ENCODE measurements at regions not wholly inside any gene's neighbourhood (a gene's known extent, or its start where the extent isn't known, plus 50 kb on each side); places are given as distances from the start of the nearest gene placed in this dataset.
"Not testable (repeated sequence)": the region's sequence is repeated elsewhere in the genome, so short reads cannot be mapped to it uniquely, and the experiment has no call there.

GRCh38 chr16:5762362-5762761, 664.8 kb upstream of the EEF2KMT start:
- DNase-seq (ENCODE audit: low read depth), result no peak
- no peak overlapping the region for H3K4me3 ChIP-seq (ENCODE audit: low read depth, low read length)
- TF ChIP-seq CTCF (IDR thresholded peaks at IDR 0.05; ENCODE audit: insufficient read depth, low read depth, low read length), result no peak

DNA sequence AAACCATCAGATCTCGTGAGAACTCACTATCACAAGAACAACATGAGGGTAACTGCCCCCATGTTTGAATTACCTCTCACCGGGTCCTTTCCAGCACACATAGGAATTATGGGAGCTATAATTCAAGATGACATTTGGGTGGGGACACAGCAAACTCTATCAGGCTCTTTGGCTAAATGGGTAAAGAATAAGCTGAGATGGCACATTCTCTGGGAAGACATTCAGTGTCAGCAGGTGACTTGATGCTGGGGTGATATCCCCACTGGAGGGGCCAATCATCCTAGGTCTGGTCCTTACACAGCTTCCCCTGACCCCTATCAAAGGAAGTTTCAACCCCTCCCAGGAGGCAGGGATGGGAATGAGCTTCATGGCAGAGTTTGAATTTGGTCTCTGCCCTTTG, 664.0 kb upstream of the EEF2KMT start:
- TF ChIP-seq CTCF (IDR thresholded peaks at IDR 0.05; ENCODE audit: insufficient read depth, low read depth, low read length), result no peak
- DNase-seq (ENCODE audit: low read depth), result no peak
- H3K4me3 ChIP-seq (ENCODE audit: low read depth, low read length), result no peak overlapping the region

- no peak overlapping the region for H3K4me3 ChIP-seq (ENCODE audit: low read depth, low read length)
- DNase-seq (ENCODE audit: low read depth), result no peak
- TF ChIP-seq CTCF (IDR thresholded peaks at IDR 0.05; ENCODE audit: insufficient read depth, low read depth, low read length), result no peak
Measured at GRCh38 chr16:5758281-5758680, 660.7 kb upstream of the EEF2KMT start.

- TF ChIP-seq CTCF (IDR thresholded peaks at IDR 0.05; ENCODE audit: insufficient read depth, low read depth, low read length), result no peak
- H3K4me3 ChIP-seq (ENCODE audit: low read depth, low read length), result no peak overlapping the region
- DNase-seq (ENCODE audit: low read depth), result no peak
Measured at GRCh38 chr16:5756969-5757368, 659.4 kb upstream of the EEF2KMT start.

- no peak for DNase-seq (ENCODE audit: low read depth)
Measured at GRCh38 chr16:5753381-5753780, 655.8 kb upstream of the EEF2KMT start.

DNA sequence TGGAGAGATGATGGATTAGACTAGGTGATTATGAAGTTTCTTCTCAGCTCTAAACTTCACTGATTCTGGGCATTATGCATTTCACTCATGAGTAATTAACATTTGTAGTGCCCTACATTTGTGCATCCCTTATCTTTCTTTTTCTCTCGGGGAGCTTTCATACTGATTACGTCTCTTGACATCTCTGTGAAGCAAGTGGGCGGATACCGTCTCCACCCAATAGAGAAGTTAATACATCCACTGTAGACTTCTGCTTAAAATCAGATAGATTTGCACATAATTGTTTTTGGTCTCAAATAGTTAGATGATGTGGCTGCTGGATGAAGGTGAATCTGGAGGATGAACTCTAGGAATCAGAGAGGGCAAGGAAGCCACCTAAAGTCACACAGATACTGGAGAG, 653.6 kb upstream of the EEF2KMT start:
- no peak for TF ChIP-seq CTCF (IDR thresholded peaks at IDR 0.05; ENCODE audit: insufficient read depth, low read depth, low read length)
- DNase-seq (ENCODE audit: low read depth), result no peak
- no peak overlapping the region for H3K4me3 ChIP-seq (ENCODE audit: low read depth, low read length)

More at GRCh38 chr16:5753381-5753780, 655.8 kb upstream of the EEF2KMT start:
- H3K4me3 ChIP-seq (ENCODE audit: low read depth, low read length), result no peak overlapping the region
- TF ChIP-seq CTCF (IDR thresholded peaks at IDR 0.05; ENCODE audit: insufficient read depth, low read depth, low read length), result no peak

- not testable (repeated sequence) for H3K4me3 ChIP-seq (ENCODE audit: low read depth, low read length); DNase-seq (ENCODE audit: low read depth)
Measured at GRCh38 chr16:5750439-5750838, 652.8 kb upstream of the EEF2KMT start.

All from fibroblast of villous mesenchyme (primary cell).